ENCODE measurements at regions not wholly inside any gene's neighbourhood (a gene's known extent, or its start where the extent isn't known, plus 50 kb on each side); places are given as distances from the start of the nearest gene placed in this dataset.

DNA sequence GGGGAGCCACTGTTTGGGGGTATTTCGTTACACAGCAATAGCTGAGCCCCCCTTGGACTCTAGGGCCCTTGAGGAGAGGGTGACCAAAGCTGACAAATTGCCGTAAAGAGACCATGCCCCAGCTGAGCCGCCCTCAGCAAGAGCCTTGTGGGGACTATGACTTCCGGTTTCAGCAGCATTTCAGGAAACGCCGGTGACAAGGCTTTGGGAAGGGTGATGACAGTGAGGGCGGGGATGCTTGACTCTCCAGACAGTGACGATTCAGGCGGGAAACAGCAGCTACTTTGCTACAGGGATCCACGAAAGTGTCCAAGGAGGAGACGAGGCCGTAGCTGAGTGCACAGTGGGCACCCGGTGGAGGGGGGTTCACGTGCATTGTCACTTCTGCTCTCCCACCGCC lies 360.8 kb downstream of the C16orf95 start:
- no peak for TF ChIP-seq GATA2 (IDR thresholded peaks at IDR 0.05; ENCODE audit: low read depth, low read length)
- no peak for TF ChIP-seq GATA3 (IDR thresholded peaks at IDR 0.05; ENCODE audit: low read depth, low read length)

DNA sequence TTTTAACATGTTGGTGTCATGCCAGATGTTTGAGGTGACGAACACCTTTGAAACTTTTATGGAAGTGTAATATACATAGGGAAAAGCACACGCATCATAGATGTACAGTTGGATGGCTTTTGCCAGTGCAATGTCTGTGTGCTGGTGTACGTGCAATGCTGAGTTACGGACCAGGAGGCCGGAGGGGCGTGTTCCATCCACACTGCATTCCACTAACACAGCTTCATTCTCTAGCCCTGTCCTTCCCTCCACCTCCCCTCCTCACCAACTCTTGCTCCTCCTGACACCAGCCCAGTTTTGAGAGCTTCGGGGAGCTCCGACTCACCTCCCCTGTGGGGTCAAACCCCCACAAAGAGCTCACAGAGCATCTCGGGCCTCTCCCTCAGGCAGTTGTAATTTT lies 358.8 kb downstream of the C16orf95 start:
- TF ChIP-seq GATA3 (IDR thresholded peaks at IDR 0.05; ENCODE audit: low read depth, low read length): no peak
- TF ChIP-seq GATA2 (IDR thresholded peaks at IDR 0.05; ENCODE audit: low read depth, low read length): no peak

DNA sequence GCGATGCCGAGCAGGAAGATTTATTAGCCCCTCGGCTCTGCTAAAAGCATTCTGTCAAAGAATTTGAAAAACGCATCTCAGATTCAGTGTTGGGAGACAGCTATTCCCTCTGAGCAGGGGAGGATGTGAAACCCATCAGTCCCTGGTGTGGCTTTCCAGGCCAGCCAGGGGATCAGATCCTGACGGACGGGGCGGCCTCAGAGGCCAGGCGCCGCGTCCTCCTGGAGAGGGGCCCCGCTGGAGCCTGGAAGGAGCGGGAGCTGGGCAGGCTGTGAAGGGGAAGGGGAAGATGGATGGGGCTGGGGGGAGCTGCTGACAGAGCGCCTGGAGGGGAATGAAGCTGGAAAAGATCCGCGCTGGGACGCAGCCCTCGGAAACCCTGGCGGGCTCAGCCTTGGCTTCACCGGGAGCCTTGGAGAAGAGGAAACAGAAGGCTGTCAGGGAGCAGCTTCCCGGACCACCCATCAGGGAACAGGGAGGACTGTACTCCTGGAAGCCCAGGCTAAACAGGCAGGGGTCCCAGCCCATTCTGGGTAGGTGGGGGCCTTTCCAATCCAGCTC lies 358.0 kb downstream of the C16orf95 start:
- TF ChIP-seq GATA2 (IDR thresholded peaks at IDR 0.05; ENCODE audit: low read depth, low read length) (no peak), GATA3 (IDR thresholded peaks at IDR 0.05; ENCODE audit: low read depth, low read length) (no peak)

DNA sequence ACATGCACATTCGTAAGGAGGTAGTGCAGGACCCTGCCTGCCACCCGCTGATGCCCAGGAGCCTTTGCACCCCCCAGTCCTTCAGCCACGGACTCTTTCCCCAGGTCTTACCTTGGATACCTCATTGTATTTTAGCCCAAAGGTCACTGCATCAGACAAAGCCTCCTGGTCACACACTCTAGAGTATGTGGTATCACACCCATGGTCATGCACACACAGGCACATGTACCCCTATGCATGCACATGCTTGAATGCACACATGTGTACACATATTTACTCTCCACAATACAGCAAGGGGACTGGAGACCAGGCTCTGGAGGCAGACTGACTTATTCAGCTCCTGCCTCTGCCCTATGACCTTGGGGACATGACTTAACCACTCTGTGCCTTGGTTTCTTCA lies 357.5 kb downstream of the C16orf95 start:
- TF ChIP-seq GATA3 (IDR thresholded peaks at IDR 0.05; ENCODE audit: low read depth, low read length) (no peak), GATA2 (IDR thresholded peaks at IDR 0.05; ENCODE audit: low read depth, low read length) (no peak)

DNA sequence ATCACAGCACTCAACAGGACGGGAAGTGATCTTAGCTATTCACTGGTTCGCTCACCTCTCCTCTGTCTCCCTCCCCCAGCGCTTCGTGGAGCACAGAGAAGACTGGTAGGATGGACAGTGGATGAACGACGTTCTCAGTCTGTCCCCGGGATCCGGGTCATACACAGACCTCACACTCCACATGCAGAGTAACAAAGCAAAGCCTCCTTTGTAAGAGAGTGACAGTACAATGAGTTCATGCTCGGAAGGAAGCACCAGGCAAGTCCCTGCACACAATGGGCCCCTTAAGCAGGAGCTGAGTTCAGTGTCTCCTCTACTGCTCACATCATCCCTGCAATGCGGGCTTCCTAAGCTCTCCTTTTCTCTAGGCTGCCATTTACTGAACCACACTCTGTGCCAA lies 356.9 kb downstream of the C16orf95 start:
- no peak for TF ChIP-seq GATA2 (IDR thresholded peaks at IDR 0.05; ENCODE audit: low read depth, low read length)
- no peak for TF ChIP-seq GATA3 (IDR thresholded peaks at IDR 0.05; ENCODE audit: low read depth, low read length)

DNA sequence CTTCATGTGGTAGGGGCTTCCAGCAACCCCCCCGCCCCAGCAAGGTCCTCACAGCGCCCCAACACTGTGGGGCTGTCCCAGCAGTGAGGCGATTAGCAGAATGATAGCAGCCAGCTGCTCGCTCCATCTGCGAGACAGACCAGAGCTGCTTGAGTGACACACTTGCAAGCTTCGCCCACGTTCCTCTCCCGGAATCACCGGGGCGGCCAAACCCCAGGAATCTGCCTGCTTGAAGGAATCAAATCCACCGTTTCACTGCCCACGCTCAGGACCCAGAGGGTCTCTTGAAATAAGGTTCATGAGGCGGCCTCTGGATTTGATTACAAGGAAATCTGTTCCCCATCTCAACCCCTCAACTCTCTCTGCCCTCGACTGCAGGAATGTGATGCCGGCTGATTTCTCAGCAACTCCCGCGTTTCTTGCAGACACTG lies 356.0 kb downstream of the C16orf95 start:
- TF ChIP-seq GATA3 (IDR thresholded peaks at IDR 0.05; ENCODE audit: low read depth, low read length) (no peak), GATA2 (IDR thresholded peaks at IDR 0.05; ENCODE audit: low read depth, low read length) (no peak)

DNA sequence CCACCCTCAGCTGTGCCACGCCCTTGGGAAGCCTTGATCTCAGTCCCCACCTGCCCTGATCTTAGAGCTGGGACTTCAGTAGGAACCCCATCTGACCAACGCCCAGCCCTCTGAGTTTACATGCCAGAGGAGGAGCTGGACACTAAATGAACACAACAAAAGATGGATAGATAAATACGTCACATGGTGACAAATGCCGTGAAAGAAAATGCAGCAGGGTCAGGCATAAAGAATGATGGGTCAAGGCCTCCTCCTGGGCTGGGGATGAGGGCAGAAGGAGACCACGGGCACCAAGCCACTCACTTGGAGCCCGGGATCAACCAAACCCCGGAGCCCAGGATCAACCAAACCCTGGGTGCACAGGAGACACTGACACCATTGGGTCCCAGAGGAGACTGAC lies 354.9 kb downstream of the C16orf95 start:
- TF ChIP-seq GATA3 (IDR thresholded peaks at IDR 0.05; ENCODE audit: low read depth, low read length): no peak
- no peak for TF ChIP-seq GATA2 (IDR thresholded peaks at IDR 0.05; ENCODE audit: low read depth, low read length)

DNA sequence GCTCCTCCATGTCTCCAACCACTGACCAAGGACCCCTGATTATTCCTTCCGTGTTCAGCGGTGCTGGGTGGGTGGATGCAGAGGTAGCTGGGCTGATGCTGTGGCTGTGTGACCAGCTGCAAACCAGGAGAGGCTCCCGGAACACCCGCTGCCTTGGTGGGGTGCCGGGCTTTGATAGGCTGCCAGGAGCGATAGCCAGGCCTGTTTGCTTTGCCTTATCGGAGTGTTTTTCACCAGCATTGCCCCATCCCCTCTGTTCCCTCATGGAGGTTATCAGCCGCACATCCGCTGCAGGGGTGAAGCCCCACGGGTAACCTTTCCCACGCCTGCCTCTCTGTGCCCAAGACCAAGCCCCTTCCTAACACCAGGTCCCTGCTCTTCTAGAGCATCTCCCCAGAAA lies 354.3 kb downstream of the C16orf95 start:
- no peak for TF ChIP-seq GATA2 (IDR thresholded peaks at IDR 0.05; ENCODE audit: low read depth, low read length)
- TF ChIP-seq GATA3 (IDR thresholded peaks at IDR 0.05; ENCODE audit: low read depth, low read length): no peak

DNA sequence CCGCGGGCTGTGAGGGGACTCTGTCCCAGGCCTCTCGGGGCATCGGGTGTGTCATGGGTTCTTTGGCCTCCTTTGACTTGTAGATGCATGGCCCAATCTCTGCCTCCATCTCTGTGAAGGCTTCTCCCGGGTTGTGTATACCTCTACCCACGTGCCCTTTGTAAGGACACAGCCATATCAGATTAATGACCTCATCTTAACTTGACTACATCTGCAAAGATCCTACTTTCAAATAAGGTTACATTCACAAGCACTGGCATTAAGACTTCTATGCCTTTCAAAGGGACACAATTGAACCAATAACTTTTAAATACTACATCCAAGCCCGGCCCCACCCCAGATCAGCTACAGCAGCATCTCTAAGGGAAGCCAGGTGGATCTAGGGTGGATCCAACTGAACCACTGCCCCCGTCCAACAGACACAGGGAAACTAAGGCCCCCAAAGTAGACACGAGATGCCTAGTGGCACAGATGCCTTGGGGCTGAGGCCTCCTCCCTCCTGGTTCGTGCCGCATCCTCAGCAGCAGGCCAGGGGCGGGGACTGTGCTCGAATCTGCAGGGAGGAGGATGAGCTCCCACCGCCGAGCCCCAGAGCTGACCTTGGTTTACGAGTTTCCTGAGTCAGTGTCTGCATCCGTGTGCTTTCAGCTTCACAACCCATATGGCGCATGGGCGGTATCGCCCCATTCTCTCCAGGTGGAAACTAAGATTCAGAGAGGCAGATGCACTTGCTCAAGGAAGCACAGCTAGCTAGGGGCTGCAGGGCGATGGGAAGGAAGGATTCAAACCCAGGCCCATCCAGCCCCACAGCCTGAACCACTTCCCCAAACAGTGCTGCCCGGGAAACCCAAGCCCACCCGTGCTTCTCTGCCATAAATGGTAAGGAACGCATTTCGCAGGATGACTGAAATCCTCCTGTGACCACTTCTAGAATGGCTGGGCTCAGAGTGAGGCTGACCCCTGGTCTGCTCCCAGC lies 353.3 kb downstream of the C16orf95 start:
- no peak for TF ChIP-seq GATA3 (IDR thresholded peaks at IDR 0.05; ENCODE audit: low read depth, low read length)
- no peak for TF ChIP-seq GATA2 (IDR thresholded peaks at IDR 0.05; ENCODE audit: low read depth, low read length)

DNA sequence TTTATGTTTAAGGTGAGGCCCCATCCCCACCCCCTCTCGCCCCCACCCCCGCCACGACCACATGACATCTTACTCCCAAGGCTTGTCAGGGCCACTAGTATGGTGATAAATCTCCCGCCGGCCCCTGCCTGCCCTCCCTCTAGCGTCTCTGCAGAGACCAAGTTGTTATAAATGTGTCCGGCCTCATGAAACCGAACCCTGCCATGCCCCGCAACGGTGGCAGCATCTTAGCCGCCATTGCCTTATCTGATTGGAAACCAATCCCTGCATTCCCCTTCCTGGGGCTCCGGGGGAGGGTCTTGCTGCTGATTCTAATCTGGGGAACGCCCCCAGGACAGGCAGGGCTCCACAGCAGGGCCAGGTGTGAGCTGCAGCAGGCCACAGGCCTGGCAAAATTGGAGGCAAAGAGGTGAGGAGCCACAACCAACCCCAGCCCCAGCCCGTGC lies 352.4 kb downstream of the C16orf95 start:
- TF ChIP-seq GATA3 (IDR thresholded peaks at IDR 0.05; ENCODE audit: low read depth, low read length): no peak
- TF ChIP-seq GATA2 (IDR thresholded peaks at IDR 0.05; ENCODE audit: low read depth, low read length): no peak

DNA sequence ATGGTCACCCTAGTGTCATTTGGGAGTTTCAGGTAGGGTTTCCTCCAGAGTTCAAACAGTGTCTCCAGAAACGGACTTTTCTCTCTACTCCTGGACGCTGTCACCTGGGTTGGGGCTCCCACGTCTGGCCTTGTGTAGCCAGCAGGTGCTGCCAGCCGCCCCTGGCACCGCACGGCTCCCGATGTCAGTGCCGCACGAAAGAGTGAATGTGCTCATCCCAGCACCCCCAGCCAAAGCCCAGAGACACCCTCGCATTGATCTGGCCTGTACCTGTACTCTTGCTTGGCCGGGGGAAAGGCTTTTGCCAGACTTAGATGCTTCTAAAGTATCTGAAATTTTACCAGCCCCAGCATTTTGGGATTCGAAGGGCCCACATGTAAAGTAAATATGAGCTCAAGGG lies 351.9 kb downstream of the C16orf95 start:
- no peak for TF ChIP-seq GATA3 (IDR thresholded peaks at IDR 0.05; ENCODE audit: low read depth, low read length)
- no peak for TF ChIP-seq GATA2 (IDR thresholded peaks at IDR 0.05; ENCODE audit: low read depth, low read length)

DNA sequence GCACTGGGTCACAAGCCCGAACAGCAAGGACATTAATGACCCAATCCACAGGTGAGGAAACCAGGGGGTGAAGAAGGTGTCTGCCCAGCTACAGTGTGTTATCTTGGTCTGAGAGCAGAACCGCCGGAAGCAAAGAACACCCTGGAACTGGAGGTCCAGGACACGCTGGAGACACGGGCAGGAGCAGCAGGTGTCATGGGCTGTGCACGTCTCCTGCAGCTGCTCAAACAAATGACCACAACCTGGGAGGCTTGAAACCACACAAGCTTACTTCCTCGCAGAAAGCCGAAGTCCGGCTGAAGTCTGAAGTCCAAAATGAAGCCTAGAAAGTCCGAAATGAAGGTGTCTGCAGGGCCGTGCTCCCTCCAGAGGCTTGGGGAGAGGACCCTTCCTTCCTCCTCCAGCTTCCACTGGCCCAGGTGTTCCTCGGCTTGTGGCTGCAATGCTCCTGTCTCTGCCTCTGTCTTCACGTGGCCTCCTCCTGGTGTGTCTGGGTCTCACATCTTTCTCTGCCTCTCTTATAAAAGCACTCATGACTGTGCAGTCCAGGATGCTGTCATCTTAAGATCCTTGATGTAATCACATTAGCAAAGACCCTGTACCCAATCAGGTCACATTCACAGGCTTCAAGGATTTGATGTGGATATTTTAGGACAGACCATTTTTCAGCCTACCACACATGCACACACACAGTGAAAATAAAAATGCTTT lies 351.2 kb downstream of the C16orf95 start:
- no peak for TF ChIP-seq GATA3 (IDR thresholded peaks at IDR 0.05; ENCODE audit: low read depth, low read length)
- no peak for TF ChIP-seq GATA2 (IDR thresholded peaks at IDR 0.05; ENCODE audit: low read depth, low read length)

DNA sequence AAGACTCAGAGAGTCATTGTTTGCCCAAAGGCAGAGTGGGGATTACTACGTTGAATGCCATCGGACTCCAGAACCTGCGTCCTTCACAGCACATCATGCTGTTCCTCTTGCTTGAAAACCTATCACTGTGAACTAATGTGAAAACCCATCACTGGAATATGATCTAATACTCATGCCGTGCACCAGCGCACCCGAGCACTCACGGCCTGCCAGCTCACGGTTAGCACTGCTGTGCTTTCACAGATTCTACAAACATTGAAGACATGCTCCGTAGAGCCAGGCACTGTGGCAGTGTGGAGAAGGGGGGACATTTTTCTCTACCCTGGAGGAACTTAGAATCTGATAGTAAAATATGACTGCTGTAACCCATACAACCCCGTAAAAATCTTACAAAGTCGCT lies 350.4 kb downstream of the C16orf95 start:
- TF ChIP-seq GATA2 (IDR thresholded peaks at IDR 0.05; ENCODE audit: low read depth, low read length) (no peak), GATA3 (IDR thresholded peaks at IDR 0.05; ENCODE audit: low read depth, low read length) (no peak)

DNA sequence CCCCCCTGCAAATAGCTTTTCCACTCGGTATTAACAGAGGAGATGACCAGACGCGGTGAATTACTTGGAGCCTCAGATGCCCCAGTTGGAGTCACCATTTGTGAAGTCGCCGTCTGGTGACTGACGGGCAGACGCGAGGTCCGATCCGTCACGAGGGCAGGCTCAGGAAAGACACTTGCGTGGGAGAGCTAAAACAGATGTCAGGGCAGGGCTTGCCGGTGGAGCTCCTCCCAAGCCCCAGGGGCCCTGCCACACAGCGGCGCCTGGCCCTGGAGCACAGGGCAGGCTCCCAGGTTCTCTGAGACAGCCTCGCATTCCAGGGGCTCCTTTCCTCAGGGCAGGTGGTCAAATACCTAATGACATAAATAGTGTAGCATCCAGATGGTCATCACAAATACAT lies 348.3 kb downstream of the C16orf95 start:
- TF ChIP-seq GATA2 (IDR thresholded peaks at IDR 0.05; ENCODE audit: low read depth, low read length) (no peak), GATA3 (IDR thresholded peaks at IDR 0.05; ENCODE audit: low read depth, low read length) (no peak)
